ENCODE measurements at regions not wholly inside any gene's neighbourhood (a gene's known extent, or its start where the extent isn't known, plus 50 kb on each side); places are given as distances from the start of the nearest gene placed in this dataset.

DNA sequence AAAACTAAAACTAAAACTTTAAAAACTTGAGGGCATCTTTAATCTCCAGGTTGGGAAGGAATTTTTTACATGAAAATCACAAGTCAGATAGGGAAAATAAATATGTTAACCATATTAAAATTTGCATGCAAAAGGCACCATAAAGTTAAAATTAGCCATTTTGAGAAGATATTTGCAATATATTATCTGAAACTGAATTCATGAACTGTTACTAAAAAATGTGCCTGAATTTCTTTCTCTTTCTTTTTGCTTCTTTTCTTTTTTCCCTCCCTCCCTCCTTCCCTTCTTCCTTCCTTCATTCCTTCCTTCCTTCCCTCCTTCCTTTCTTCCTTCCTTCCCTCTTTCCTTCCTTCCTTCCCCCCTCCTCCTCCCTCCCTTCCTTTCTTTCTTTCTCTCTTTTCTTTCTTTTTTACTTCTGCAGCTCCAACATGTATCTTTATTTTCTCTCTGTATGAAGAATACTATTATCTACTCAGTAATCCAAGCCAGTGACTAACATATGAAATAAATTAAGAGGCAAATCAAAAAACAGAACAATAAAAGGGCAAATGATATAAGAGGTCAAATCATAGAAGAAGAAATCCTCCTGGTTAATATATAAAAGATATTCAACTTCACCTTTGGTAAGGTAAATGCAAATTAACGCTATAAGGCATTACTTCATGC is 146.0 kb downstream of the BRMS1L start:
- 88% methylated on average over 1 of the region's 1 CpG for WGBS (ENCODE audit: insufficient coverage, low coverage, low lambda C conversion rate, missing lambda C conversion rate)
- intact Hi-C loops (cut with DNase I): no loop called here
- TF ChIP-seq, protein P1, sequence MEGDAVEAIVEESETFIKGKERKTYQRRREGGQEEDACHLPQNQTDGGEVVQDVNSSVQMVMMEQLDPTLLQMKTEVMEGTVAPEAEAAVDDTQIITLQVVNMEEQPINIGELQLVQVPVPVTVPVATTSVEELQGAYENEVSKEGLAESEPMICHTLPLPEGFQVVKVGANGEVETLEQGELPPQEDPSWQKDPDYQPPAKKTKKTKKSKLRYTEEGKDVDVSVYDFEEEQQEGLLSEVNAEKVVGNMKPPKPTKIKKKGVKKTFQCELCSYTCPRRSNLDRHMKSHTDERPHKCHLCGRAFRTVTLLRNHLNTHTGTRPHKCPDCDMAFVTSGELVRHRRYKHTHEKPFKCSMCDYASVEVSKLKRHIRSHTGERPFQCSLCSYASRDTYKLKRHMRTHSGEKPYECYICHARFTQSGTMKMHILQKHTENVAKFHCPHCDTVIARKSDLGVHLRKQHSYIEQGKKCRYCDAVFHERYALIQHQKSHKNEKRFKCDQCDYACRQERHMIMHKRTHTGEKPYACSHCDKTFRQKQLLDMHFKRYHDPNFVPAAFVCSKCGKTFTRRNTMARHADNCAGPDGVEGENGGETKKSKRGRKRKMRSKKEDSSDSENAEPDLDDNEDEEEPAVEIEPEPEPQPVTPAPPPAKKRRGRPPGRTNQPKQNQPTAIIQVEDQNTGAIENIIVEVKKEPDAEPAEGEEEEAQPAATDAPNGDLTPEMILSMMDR (IDR thresholded peaks at IDR 0.05): no peak
- TF ChIP-seq POLR2A (IDR thresholded peaks at IDR 0.05): no peak

DNA sequence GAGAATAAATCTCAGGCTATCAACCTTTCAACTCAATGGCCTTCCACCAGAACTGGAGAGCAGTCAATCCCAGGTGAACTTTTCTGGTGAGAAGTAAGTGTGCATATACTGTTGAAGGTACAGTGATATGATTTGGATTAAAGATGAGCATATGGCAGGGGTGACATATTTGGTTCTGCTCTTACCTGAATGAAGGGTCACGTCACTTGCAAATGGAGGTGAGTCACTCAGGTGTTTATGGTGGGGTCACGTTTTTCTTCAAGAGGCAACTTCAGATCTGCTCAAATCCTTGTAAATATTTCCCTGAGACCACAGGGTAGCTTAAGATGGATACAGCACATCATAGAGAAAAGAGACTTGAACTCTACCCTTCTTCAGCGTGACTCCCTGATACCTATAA is 143.2 kb downstream of the BRMS1L start:
- TF ChIP-seq, protein P1 (IDR thresholded peaks at IDR 0.05): no peak
- H3K36me3 ChIP-seq: no peaks in the 10 kb centered on the region
- no peaks in the 10 kb centered on the region for H3K4me1 ChIP-seq
- WGBS (ENCODE audit: insufficient coverage, low coverage, low lambda C conversion rate, missing lambda C conversion rate): 51% methylated on average over 3 of the region's 3 CpGs
- no peak for DNase-seq
- intact Hi-C loops (cut with DNase I): no loop called here
- H3K27me3 ChIP-seq: no peaks in the 10 kb centered on the region
- no peak overlapping the region for H3K4me3 ChIP-seq
- ATAC-seq: no peak
- no peak overlapping the region for H3K27ac ChIP-seq
- no peaks in the 10 kb centered on the region for H3K9me3 ChIP-seq

More for the DNA sequence above, 146.0 kb downstream of the BRMS1L start:
- Histone ChIP-seq H3K27me3 (no peaks in the 10 kb centered on the region), H3K27ac (no peak overlapping the region), H3K36me3 (no peaks in the 10 kb centered on the region), H3K4me3 (no peak overlapping the region), H3K4me1 (no peaks in the 10 kb centered on the region), H3K9me3 (peaks cover 0 to 5% (median 0%) of the 10 kb centered on the region in 4 donors)
- DNase-seq (no peak), ATAC-seq (no peak)

DNA sequence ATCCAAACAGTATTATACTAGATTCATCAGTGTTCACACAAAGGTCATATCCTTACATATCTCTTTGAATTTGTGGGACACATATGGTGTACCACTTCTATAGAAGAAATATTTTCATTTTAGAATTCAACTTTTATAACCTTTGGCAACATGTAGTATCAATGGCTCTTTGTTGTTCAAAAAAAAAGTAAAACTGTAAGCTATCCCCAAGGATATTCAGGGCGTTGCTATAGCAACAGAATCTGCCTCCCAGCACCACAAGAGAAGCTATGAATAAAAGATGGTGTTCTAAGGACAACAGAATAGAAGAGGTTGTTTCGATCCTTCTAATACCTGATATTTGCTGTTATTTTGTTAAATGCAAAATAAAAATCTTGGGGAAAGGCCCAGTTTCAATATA is 139.3 kb downstream of the BRMS1L start:
- DNase-seq (no peak), ATAC-seq (no peak)
- intact Hi-C loops (cut with DNase I): no loop called here
- Histone ChIP-seq H3K9me3 (no peaks in the 10 kb centered on the region), H3K4me1 (no peaks in the 10 kb centered on the region), H3K36me3 (no peaks in the 10 kb centered on the region), H3K27me3 (no peaks in the 10 kb centered on the region), H3K27ac (no peak overlapping the region), H3K4me3 (no peak overlapping the region)
- no peak for TF ChIP-seq POLR2A (IDR thresholded peaks at IDR 0.05)
- TF ChIP-seq, protein P1 (IDR thresholded peaks at IDR 0.05): no peak
- 50% methylated on average over 2 of the region's 2 CpGs for WGBS (ENCODE audit: insufficient coverage, low coverage, low lambda C conversion rate, missing lambda C conversion rate)

DNA sequence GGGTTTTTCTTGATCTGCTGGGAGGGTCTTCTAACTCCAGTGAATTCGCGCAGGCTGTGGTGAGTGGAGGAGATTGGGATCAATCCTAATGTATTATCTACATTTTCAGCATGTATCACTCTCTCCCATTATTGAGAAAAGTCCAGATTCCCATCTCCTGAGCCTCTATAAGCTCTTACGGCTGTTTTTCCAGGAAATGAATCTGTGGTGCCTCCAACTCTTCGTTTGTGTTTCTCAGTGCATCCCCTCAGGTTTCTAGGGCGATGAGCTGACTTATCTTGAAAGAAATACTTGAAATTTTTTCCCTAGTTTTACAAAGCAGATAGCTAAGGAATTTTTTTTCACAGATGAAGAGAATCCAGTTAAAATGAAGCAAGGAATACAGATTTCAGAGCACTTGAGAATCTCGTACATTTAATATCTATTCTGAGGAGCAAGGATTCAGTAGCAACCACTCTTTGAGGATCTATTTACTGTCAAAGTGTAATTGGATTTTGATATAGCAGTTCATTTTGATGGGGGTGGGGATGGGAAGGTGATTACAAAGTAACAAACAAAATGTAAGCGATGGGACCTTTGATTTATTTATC is 138.7 kb downstream of the BRMS1L start:
- DNase-seq (no peak), ATAC-seq (no peak)
- intact Hi-C loops (cut with DNase I): no loop called here
- Histone ChIP-seq H3K36me3 (no peaks in the 10 kb centered on the region), H3K4me1 (no peaks in the 10 kb centered on the region), H3K27me3 (no peaks in the 10 kb centered on the region), H3K27ac (no peak overlapping the region), H3K4me3 (no peak overlapping the region), H3K9me3 (no peaks in the 10 kb centered on the region)
- 57% methylated on average over 7 of the region's 7 CpGs for WGBS (ENCODE audit: insufficient coverage, low coverage, low lambda C conversion rate, missing lambda C conversion rate)
- TF ChIP-seq POLR2A (IDR thresholded peaks at IDR 0.05): no peak
- TF ChIP-seq, protein P1 (IDR thresholded peaks at IDR 0.05): no peak

Data from right lobe of liver (tissue), 6 donors.